Left lung (tissue), 4 donors: ENCODE measurements at regions not wholly inside any gene's neighbourhood (a gene's known extent, or its start where the extent isn't known, plus 50 kb on each side); places are given as distances from the start of the nearest gene placed in this dataset.
"Not testable (repeated sequence)": the region's sequence is repeated elsewhere in the genome, so short reads cannot be mapped to it uniquely, and the experiment has no call there.

ENCODE experiments used
- ATAC-seq: fragments of 200-7000 bp; cut with Tn5 transposase; one replicate; pipeline ENCODE4 v1.9.1; 2020; ENCODE audit warnings: moderate library complexity
- DNase-seq, 4 donors: peaks; one replicate each; pipeline ENCODE4 v3.0.0-alpha.2; 2013 to 2020
- H3K27ac ChIP-seq, 2 donors: fragments of 200-600 bp; sonication (generic) in 1 of 2; one replicate each; pipeline versions ENCODE4 v1.5.0 to v1.8.0; 2020 to 2021
- H3K27me3 ChIP-seq, 2 donors: fragments of 200-600 bp; sonication (generic) in 1 of 2; one replicate each; pipeline versions ENCODE4 v1.5.0 to v1.8.0; 2020 to 2021
- H3K36me3 ChIP-seq, 2 donors: fragments of 200-600 bp; sonication (generic) in 1 of 2; one replicate each; pipeline versions ENCODE4 v1.5.0 to v1.8.0; 2020 to 2021
- H3K4me1 ChIP-seq, 2 donors: fragments of 200-600 bp; one replicate each; pipeline ENCODE4 v1.8.0; 2021
- H3K4me3 ChIP-seq, 2 donors: fragments of 200-600 bp; sonication (generic) in 1 of 2; one replicate each; pipeline versions ENCODE4 v1.5.0 to v1.8.0; 2020 to 2021; ENCODE audit warnings: mild to moderate bottlenecking in 1 of 2
- H3K9me3 ChIP-seq, 2 donors: fragments of 200-600 bp; sonication (generic) in 1 of 2; one replicate each; pipeline versions ENCODE4 v1.5.0 to v1.8.0; 2020 to 2021
- CTCF ChIP-seq, 2 donors: fragments of 200-600 bp; sonication (generic) in 1 of 2; IDR thresholded peaks; one replicate each; pipeline versions ENCODE4 v1.5.0 to v1.8.0; 2021; ENCODE audit warnings: antibody characterized with exemption in 2 of 2
- intact Hi-C, 2 donors: fragments of 100-400 bp; cut with DNase I; formaldehyde crosslinking; loops; one replicate each; pipeline versions ENCODE4 v1.11.2 to v1.14.2; 2022
- donor health status: DM: no; HTN: yes; CAD: no.
- donor health status: DM: no; HTN: no; CAD: no.

- Histone ChIP-seq H3K9me3 (peaks cover 0 to 2% of the 10 kb centered on the region in 2 donors), H3K4me1 (no peaks in the 10 kb centered on the region), H3K4me3 (no peak overlapping the region), H3K27me3 (no peaks in the 10 kb centered on the region), H3K27ac (no peak overlapping the region), H3K36me3 (no peaks in the 10 kb centered on the region)
- no peak for TF ChIP-seq CTCF (IDR thresholded peaks at IDR 0.05)
- ATAC-seq (no peak), DNase-seq (peak in 1 of 4 donors; percentile 36)
- intact Hi-C loops = no loop called here
These were observed 386.0 kb upstream of the LRRC3B start for GRCh38 chr3:26236531-26236930.

GRCh38 chr3:26237036-26237682 is 385.4 kb upstream of the LRRC3B start:
- no peaks in the 10 kb centered on the region for H3K4me1 ChIP-seq
- no peaks in the 10 kb centered on the region for H3K36me3 ChIP-seq
- DNase-seq (no peak), ATAC-seq (no peak)
- no peak overlapping the region for H3K4me3 ChIP-seq
- intact Hi-C loops = no loop called here
- H3K27ac ChIP-seq = no peak overlapping the region
- peaks cover 0 to 2% of the 10 kb centered on the region in 2 donors for H3K9me3 ChIP-seq
- TF ChIP-seq CTCF (IDR thresholded peaks at IDR 0.05) = no peak
- H3K27me3 ChIP-seq = no peaks in the 10 kb centered on the region

GRCh38 chr3:26244586-26244985 is 378.0 kb upstream of the LRRC3B start:
- H3K4me1 ChIP-seq, H3K27ac ChIP-seq, H3K4me3 ChIP-seq, H3K9me3 ChIP-seq, H3K36me3 ChIP-seq, H3K27me3 ChIP-seq, ATAC-seq, intact Hi-C loops: not testable (repeated sequence)
- DNase-seq = peak in 1 of 4 donors; percentile 28

- H3K9me3 ChIP-seq = peaks cover 0 to 3% of the 10 kb centered on the region in 2 donors
- DNase-seq (no peak), ATAC-seq (no peak)
- H3K27me3 ChIP-seq = no peaks in the 10 kb centered on the region
- intact Hi-C loops = no loop called here
- no peak overlapping the region for H3K27ac ChIP-seq
- H3K36me3 ChIP-seq = no peaks in the 10 kb centered on the region
- no peaks in the 10 kb centered on the region for H3K4me1 ChIP-seq
- TF ChIP-seq CTCF (IDR thresholded peaks at IDR 0.05) = no peak
- H3K4me3 ChIP-seq = no peak overlapping the region
These were observed 377.3 kb upstream of the LRRC3B start for GRCh38 chr3:26245236-26245635.

- Histone ChIP-seq H3K4me1 (no peaks in the 10 kb centered on the region), H3K36me3 (no peaks in the 10 kb centered on the region), H3K27me3 (no peaks in the 10 kb centered on the region), H3K4me3 (no peak overlapping the region), H3K9me3 (peaks cover 0 to 3% of the 10 kb centered on the region in 2 donors), H3K27ac (no peak overlapping the region)
- intact Hi-C loops = no loop called here
- DNase-seq = no peak
- ATAC-seq = no peak
- no peak for TF ChIP-seq CTCF (IDR thresholded peaks at IDR 0.05)
These were observed 375.7 kb upstream of the LRRC3B start for GRCh38 chr3:26246901-26247300.

- intact Hi-C loops = no loop called here
- H3K4me1 ChIP-seq = no peaks in the 10 kb centered on the region
- no peak overlapping the region for H3K27ac ChIP-seq
- H3K27me3 ChIP-seq = no peaks in the 10 kb centered on the region
- H3K9me3 ChIP-seq = peaks cover 0 to 3% of the 10 kb centered on the region in 2 donors
- H3K36me3 ChIP-seq = no peaks in the 10 kb centered on the region
- TF ChIP-seq CTCF (IDR thresholded peaks at IDR 0.05) = no peak
- no peak overlapping the region for H3K4me3 ChIP-seq
- ATAC-seq (no peak), DNase-seq (no peak)
These were observed 374.9 kb upstream of the LRRC3B start for GRCh38 chr3:26247712-26248111.
